ENCODE measurements at regions not wholly inside any gene's neighbourhood (a gene's known extent, or its start where the extent isn't known, plus 50 kb on each side); places are given as distances from the start of the nearest gene placed in this dataset.

GRCh38 chr5:111584651-111585050 is 72.3 kb upstream of the STARD4 start:
- DNase-seq (ENCODE audit: extremely low spot score, insufficient read length, low read depth) (no peak), FAIRE-seq (no peak)

- no peak for DNase-seq (ENCODE audit: extremely low spot score, insufficient read length, low read depth)
- FAIRE-seq, result no peak
These were observed 71.4 kb upstream of the STARD4 start for GRCh38 chr5:111583758-111584203.

GRCh38 chr5:111582993-111583601 is 70.8 kb upstream of the STARD4 start:
- peak; percentile 35 for FAIRE-seq
- no peak for DNase-seq (ENCODE audit: extremely low spot score, insufficient read length, low read depth)

- no peak for DNase-seq (ENCODE audit: extremely low spot score, insufficient read length, low read depth)
These were observed 70.1 kb upstream of the STARD4 start for GRCh38 chr5:111582451-111582850.

GRCh38 chr5:111580956-111581355 is 68.6 kb upstream of the STARD4 start:
- no peak for DNase-seq (ENCODE audit: extremely low spot score, insufficient read length, low read depth)
- no peak for FAIRE-seq

More at GRCh38 chr5:111582451-111582850, 70.1 kb upstream of the STARD4 start:
- no peak for FAIRE-seq

- FAIRE-seq, result no peak
- no peak for DNase-seq (ENCODE audit: extremely low spot score, insufficient read length, low read depth)
These were observed 62.0 kb upstream of the STARD4 start for GRCh38 chr5:111574311-111574710.

- FAIRE-seq, result no peak
- DNase-seq (ENCODE audit: extremely low spot score, insufficient read length, low read depth), result no peak
These were observed 60.2 kb upstream of the STARD4 start for GRCh38 chr5:111572561-111572960.

- FAIRE-seq, result no peak
- DNase-seq (ENCODE audit: extremely low spot score, insufficient read length, low read depth), result no peak
These were observed 50.9 kb upstream of the STARD4 start for GRCh38 chr5:111563031-111563822.

- FAIRE-seq, result no peak
- no peak for DNase-seq (ENCODE audit: extremely low spot score, insufficient read length, low read depth)
These were observed 50.2 kb upstream of the STARD4 start for GRCh38 chr5:111562561-111562960.
